GM20000 (cell line): ENCODE measurements at regions not wholly inside any gene's neighbourhood (a gene's known extent, or its start where the extent isn't known, plus 50 kb on each side); places are given as distances from the start of the nearest gene placed in this dataset.

Experiments used
- DNase-seq: peaks from one replicate; pipeline ENCODE4 v3.0.0; 2012; ENCODE audit warnings: low spot score
- CTCF ChIP-seq: IDR thresholded peaks from 2 replicates; pipeline ENCODE4 v1.5.1; 2012; ENCODE audit warnings: mild to moderate bottlenecking, control low read depth; ENCODE audit errors: extremely low read depth, missing control alignments

DNA sequence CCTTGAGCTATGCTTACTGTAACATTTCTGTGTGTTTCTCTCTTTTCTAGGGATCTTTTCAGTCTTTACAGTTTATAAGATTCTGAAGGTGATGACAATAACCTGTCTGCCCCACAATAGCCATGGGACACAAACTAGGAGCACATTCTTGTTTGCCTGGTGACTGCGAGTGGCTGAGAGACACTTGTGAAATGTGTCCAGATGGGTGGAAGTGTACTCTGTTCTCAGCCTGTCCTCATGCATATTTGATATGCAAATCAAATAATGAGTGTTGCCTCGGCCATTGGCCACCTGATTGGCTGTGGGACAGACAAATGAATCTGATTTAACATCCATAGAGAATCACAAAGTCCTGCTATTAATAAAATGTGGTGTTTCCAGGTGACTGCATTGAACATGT lies 246.2 kb downstream of the HNMT start:
- DNase-seq, result no peak
- no peak for TF ChIP-seq CTCF

GRCh38 chr2:138212434-138212833 lies 248.2 kb downstream of the HNMT start:
- no peak for DNase-seq
- TF ChIP-seq CTCF, result no peak

DNA sequence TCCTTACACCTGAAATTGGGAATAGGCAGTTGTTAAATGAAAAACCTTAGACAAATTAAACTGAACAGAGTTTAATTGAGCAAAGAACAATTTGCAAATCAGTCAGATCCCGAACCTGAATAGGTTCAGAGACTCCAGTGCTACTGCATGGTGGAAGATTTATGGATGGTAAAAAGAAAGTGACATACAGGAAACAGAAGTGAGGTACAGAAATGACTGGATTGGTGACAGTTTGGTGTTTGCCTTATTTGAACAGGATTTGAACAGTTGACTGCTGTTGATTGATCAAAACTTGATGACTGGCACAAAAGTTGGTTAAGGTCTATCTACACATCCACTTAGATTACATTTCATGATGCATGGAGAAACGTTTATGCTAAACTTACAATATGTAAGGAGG lies 248.8 kb downstream of the HNMT start:
- no peak for DNase-seq
- no peak for TF ChIP-seq CTCF

DNA sequence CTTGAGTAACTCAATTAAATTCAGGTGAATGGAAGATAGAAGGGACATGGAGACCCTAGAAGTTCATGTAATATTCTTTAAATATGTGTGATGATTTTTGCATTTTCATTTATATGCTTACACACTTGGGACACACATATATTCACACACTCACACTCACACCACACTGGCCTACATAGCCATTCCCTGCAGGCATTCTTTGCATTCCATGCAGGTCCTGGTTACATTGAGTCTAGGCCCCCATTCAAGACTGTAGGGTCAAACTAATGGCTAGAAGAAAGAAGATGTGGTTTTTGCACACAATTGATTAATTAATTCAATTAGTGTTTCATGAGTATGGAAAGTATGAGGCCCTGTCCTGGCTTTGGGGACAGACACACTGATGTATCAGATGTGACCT lies 249.4 kb downstream of the HNMT start:
- no peak for DNase-seq
- no peak for TF ChIP-seq CTCF

DNA sequence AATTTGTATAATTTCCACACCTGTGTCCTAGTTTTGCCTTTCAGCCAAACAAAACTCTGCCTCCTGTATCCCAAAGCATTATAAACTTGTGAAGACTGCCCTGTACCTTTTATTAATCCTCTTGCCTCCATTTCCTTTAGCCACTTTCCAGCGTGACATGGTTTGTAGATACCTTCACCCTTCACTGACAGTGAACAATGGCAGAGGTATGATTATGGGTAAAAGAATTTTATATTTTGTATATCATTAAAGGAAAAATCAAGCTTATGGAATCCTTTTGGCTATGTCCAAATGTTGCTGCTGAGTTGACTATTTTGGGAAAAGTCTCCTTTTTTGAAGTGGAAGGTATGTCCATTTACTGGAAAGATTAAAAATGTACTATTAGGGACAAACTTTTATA lies 251.7 kb downstream of the HNMT start:
- TF ChIP-seq CTCF, result no peak
- no peak for DNase-seq

- no peak for DNase-seq
- TF ChIP-seq CTCF, result no peak
Measured at GRCh38 chr2:138217975-138218374, 253.7 kb downstream of the HNMT start.

- DNase-seq, result no peak
- TF ChIP-seq CTCF, result no peak
Measured at GRCh38 chr2:138218397-138218796, 254.1 kb downstream of the HNMT start.

GRCh38 chr2:138219961-138220360 lies 255.7 kb downstream of the HNMT start:
- DNase-seq, result no peak
- TF ChIP-seq CTCF, result no peak
